ENCODE measurements at regions not wholly inside any gene's neighbourhood (a gene's known extent, or its start where the extent isn't known, plus 50 kb on each side); places are given as distances from the start of the nearest gene placed in this dataset.
"Not testable (repeated sequence)": the region's sequence is repeated elsewhere in the genome, so short reads cannot be mapped to it uniquely, and the experiment has no call there.

DNA sequence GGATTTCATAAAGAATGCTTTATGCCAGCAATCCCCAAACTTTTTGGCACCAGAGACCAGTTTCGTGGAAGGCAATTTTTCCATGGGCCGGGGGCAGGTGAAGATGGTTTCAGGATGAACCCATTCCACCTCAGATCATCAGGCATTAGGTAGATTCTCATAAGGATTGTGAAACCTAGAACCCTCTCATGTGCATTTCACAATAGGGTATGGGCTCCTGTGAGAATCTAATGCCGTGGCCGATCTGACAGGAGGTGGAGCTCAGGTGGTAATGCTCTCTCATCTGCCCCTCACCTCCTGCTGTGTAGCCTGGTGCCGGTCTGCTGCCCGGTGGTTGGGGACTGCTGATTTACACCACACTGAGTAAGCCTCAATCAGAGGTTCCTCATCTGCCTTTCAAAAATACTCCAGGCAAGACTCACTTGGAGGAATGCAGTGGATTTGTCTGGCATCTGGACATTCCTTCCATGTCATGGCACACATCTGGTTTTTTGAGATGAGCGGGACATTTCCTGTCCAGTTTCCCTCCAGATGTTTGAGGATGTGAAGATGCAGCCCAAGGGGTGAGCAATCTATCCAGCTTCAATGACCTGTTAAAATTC lies 185.8 kb downstream of the VAPA start:
- TF ChIP-seq EZH2 (IDR thresholded peaks at IDR 0.05) (no peak), POLR2AphosphoS5 (IDR thresholded peaks at IDR 0.05; ENCODE audit: borderline replicate concordance, low read depth, low read length) (no peak), FOXP2 (optimal IDR thresholded peaks at IDR 0.05; ENCODE audit: control extremely low read depth, extremely low read length, insufficient read depth) (no peak)
- no peak for DNase-seq (ENCODE audit: low read depth, low spot score)
- no peaks in the 10 kb centered on the region for H3K36me3 ChIP-seq (ENCODE audit: insufficient read depth, low read length)

DNA sequence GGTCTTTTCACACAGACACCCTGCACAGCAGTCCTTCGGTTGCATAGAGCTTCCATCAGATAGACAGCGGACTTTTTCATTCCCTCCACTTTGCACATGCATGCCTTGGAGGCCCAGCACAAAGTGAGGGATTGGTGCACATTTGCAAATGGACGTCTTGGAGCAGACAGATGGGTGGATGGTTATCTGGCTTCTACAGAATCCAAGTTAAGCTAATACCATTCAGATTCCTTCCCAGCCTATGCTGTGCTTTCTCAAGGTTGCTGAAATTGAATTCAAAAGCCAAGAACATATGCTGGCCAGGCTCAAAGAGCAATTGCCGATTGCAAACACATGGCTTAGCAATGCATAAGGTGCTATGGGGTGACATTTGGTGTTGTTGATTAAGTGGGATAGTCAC lies 186.4 kb downstream of the VAPA start:
- TF ChIP-seq FOXP2 (optimal IDR thresholded peaks at IDR 0.05; ENCODE audit: control extremely low read depth, extremely low read length, insufficient read depth) = no peak
- TF ChIP-seq EZH2 (IDR thresholded peaks at IDR 0.05) = no peak
- no peak for TF ChIP-seq POLR2AphosphoS5 (IDR thresholded peaks at IDR 0.05; ENCODE audit: borderline replicate concordance, low read depth, low read length)
- Histone ChIP-seq H3K9ac (ENCODE audit: insufficient read length) (no peak overlapping the region), H3K27ac (no peak overlapping the region), H3K36me3 (ENCODE audit: insufficient read depth, low read length) (no peaks in the 10 kb centered on the region), H3K9me3 (ENCODE audit: low read depth, low read length) (no peaks in the 10 kb centered on the region), H3K4me3 (no peak overlapping the region)
- no peak for DNase-seq (ENCODE audit: low read depth, low spot score)

More for the DNA sequence above, 185.8 kb downstream of the VAPA start:
- no peak overlapping the region for H3K27ac ChIP-seq
- H3K9ac ChIP-seq (ENCODE audit: insufficient read length) = no peak overlapping the region
- H3K4me3 ChIP-seq = no peak overlapping the region
- H3K9me3 ChIP-seq (ENCODE audit: low read depth, low read length) = no peaks in the 10 kb centered on the region

DNA sequence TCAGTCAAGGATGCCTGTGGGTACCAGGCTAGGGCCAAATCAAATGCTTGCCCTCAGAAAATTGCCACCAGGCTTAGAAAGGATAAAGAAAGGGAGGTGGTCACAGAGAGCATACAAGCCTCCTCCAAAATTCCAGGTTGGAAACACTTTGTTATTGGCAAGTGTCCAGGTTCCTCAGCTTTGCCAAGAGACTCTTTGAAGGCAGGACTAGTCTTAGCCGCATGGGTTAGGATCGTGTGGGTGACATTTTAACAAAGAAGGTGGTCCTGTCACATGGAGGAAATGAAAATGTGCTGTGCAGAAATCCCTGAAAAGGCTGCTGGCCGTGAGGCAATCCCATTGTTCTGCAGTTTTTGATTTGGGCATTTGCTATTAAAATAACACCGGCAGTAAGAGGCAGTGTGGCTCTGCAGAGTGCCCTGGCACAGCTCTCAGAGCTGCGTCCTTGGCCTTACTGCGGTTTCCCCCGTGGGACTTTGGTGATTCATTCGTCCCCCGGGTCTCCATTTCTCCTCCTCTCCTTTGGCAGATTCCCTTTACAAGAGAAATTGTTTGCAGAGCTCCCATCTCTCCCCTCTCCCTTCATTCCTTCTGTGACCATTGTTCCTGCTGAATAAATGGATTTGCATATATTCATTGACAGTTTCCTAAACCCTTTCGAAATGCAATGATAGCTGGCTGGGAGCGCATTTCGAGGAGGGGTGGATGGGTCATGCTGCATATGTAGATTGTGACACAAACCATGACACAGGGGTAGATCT lies 187.3 kb downstream of the VAPA start:
- Histone ChIP-seq H3K27ac (no peak overlapping the region), H3K9me3 (ENCODE audit: low read depth, low read length) (no peaks in the 10 kb centered on the region), H3K4me3 (no peak overlapping the region), H3K9ac (ENCODE audit: insufficient read length) (no peak overlapping the region), H3K36me3 (ENCODE audit: insufficient read depth, low read length) (no peaks in the 10 kb centered on the region)
- no peak for TF ChIP-seq FOXP2 (optimal IDR thresholded peaks at IDR 0.05; ENCODE audit: control extremely low read depth, extremely low read length, insufficient read depth)
- TF ChIP-seq POLR2AphosphoS5 (IDR thresholded peaks at IDR 0.05; ENCODE audit: borderline replicate concordance, low read depth, low read length) = no peak
- no peak for TF ChIP-seq EZH2 (IDR thresholded peaks at IDR 0.05)
- DNase-seq (ENCODE audit: low read depth, low spot score) = no peak

GRCh38 chr18:10101729-10102128 lies 187.9 kb downstream of the VAPA start:
- H3K4me3 ChIP-seq = no peak overlapping the region
- H3K9ac ChIP-seq (ENCODE audit: insufficient read length) = no peak overlapping the region
- H3K36me3 ChIP-seq (ENCODE audit: insufficient read depth, low read length) = no peaks in the 10 kb centered on the region
- no peak overlapping the region for H3K27ac ChIP-seq
- TF ChIP-seq EZH2 (IDR thresholded peaks at IDR 0.05) (no peak), FOXP2 (optimal IDR thresholded peaks at IDR 0.05; ENCODE audit: control extremely low read depth, extremely low read length, insufficient read depth) (no peak), POLR2AphosphoS5 (IDR thresholded peaks at IDR 0.05; ENCODE audit: borderline replicate concordance, low read depth, low read length) (no peak)
- no peak for DNase-seq (ENCODE audit: low read depth, low spot score)
- H3K9me3 ChIP-seq (ENCODE audit: low read depth, low read length) = no peaks in the 10 kb centered on the region

GRCh38 chr18:10105118-10105517 lies 191.3 kb downstream of the VAPA start:
- H3K27ac ChIP-seq; H3K36me3 ChIP-seq (ENCODE audit: insufficient read depth, low read length); H3K9ac ChIP-seq (ENCODE audit: insufficient read length); H3K9me3 ChIP-seq (ENCODE audit: low read depth, low read length); H3K4me3 ChIP-seq; DNase-seq (ENCODE audit: low read depth, low spot score): not testable (repeated sequence)

- H3K9ac ChIP-seq (ENCODE audit: insufficient read length) = no peak overlapping the region
- H3K9me3 ChIP-seq (ENCODE audit: low read depth, low read length) = no peaks in the 10 kb centered on the region
- H3K36me3 ChIP-seq (ENCODE audit: insufficient read depth, low read length) = no peaks in the 10 kb centered on the region
- no peak overlapping the region for H3K27ac ChIP-seq
- TF ChIP-seq FOXP2 (optimal IDR thresholded peaks at IDR 0.05; ENCODE audit: control extremely low read depth, extremely low read length, insufficient read depth) (no peak), POLR2AphosphoS5 (IDR thresholded peaks at IDR 0.05; ENCODE audit: borderline replicate concordance, low read depth, low read length) (no peak), EZH2 (IDR thresholded peaks at IDR 0.05) (no peak)
- no peak for DNase-seq (ENCODE audit: low read depth, low spot score)
- H3K4me3 ChIP-seq = no peak overlapping the region
Measured at GRCh38 chr18:10111191-10111590, 197.4 kb downstream of the VAPA start.

GRCh38 chr18:10111944-10112343 lies 198.1 kb downstream of the VAPA start:
- Histone ChIP-seq H3K9me3 (ENCODE audit: low read depth, low read length) (no peaks in the 10 kb centered on the region), H3K27ac (no peak overlapping the region), H3K36me3 (ENCODE audit: insufficient read depth, low read length) (no peaks in the 10 kb centered on the region), H3K9ac (ENCODE audit: insufficient read length) (no peak overlapping the region), H3K4me3 (no peak overlapping the region)
- no peak for DNase-seq (ENCODE audit: low read depth, low spot score)
- no peak for TF ChIP-seq POLR2AphosphoS5 (IDR thresholded peaks at IDR 0.05; ENCODE audit: borderline replicate concordance, low read depth, low read length)
- no peak for TF ChIP-seq FOXP2 (optimal IDR thresholded peaks at IDR 0.05; ENCODE audit: control extremely low read depth, extremely low read length, insufficient read depth)
- TF ChIP-seq EZH2 (IDR thresholded peaks at IDR 0.05) = no peak

DNA sequence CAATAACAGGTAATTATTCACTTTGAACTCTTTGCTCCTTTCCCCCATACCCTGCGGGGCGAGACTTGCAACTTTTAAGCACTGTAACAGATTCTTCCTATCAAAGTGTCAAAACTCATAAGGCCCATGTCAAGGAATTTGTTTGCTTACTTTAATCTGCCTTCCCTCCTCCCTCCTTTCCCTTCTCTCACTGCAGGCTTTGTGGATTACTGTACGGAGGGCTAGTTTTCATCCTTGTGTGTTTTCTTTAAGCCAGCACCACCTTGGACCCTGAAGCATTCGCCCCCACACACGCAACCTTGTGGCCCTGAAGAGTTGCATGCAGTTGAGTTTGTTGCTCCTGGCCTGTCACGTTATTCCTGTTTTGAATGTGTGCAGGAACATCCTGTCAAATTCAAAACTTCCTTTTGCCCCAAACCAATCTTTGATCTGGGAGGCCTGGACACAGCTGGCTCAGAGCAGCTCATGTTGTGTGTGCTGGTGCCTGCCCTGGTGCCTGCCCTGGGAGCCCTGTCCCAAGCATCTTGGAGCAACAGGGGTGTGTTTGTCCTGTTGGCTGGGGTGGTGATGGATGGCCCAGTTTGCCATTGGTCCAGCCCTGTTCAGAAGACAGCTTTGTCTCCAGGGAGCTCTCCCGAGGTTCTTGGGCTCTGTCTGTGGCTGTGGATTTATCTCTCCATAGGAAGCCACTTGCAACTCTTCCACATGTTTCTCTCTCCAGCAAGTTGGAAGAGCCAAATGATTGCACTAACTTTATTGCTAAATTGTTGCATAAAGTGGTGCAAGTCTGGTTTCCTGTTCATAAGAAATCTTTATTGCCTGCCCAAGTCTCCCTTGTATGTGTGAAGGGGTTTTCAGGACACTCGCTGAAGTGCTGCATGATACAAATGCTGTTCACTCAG lies 199.6 kb downstream of the VAPA start:
- DNase-seq (ENCODE audit: low read depth, low spot score) = peak; percentile 30
- 0 out of 2 replicates have a peak overlapping the region, but pooled peaks have one; percentile 14 for H3K4me3 ChIP-seq
- TF ChIP-seq FOXP2 (optimal IDR thresholded peaks at IDR 0.05; ENCODE audit: control extremely low read depth, extremely low read length, insufficient read depth) (no peak), POLR2AphosphoS5 (IDR thresholded peaks at IDR 0.05; ENCODE audit: borderline replicate concordance, low read depth, low read length) (no peak), EZH2 (IDR thresholded peaks at IDR 0.05) (no peak)
- 0 out of 2 replicates have a peak overlapping the region, but pooled peaks have one; percentile 57 for H3K27ac ChIP-seq
- no peaks in the 10 kb centered on the region for H3K9me3 ChIP-seq (ENCODE audit: low read depth, low read length)
- no peaks in the 10 kb centered on the region for H3K36me3 ChIP-seq (ENCODE audit: insufficient read depth, low read length)
- no peak overlapping the region for H3K9ac ChIP-seq (ENCODE audit: insufficient read length)
